Adipocyte (in vitro differentiated cells): ENCODE measurements at regions not wholly inside any gene's neighbourhood (a gene's known extent, or its start where the extent isn't known, plus 50 kb on each side); places are given as distances from the start of the nearest gene placed in this dataset.

Experiments used
- DNase-seq: peaks from one replicate; pipeline ENCODE4 v3.0.0-alpha.2; 2015; ENCODE audit warnings: low read depth
- H3K27me3 ChIP-seq: replicated peaks from 2 replicates; pipeline ENCODE4 v1.7.0; 2013; ENCODE audit warnings: mild to moderate bottlenecking, low read length, moderate library complexity; ENCODE audit not compliant: control insufficient read depth, insufficient read depth
- H3K36me3 ChIP-seq: 2 replicates; pipeline ENCODE4 v1.7.0; 2013; ENCODE audit warnings: low read length, mild to moderate bottlenecking, moderate library complexity; ENCODE audit not compliant: control insufficient read depth, insufficient read depth, severe bottlenecking
- H3K4me1 ChIP-seq: 2 replicates; pipeline ENCODE4 v1.7.0; 2013; ENCODE audit warnings: mild to moderate bottlenecking, low read length, moderate library complexity; ENCODE audit not compliant: control insufficient read depth, insufficient read depth
- H3K4me3 ChIP-seq: 2 replicates; pipeline ENCODE4 v1.7.0; 2013; ENCODE audit warnings: mild to moderate bottlenecking, low read length, moderate library complexity
- H3K9ac ChIP-seq: 2 replicates; pipeline ENCODE4 v1.7.0; 2013; ENCODE audit warnings: mild to moderate bottlenecking, low read length, moderate library complexity
- H3K9me3 ChIP-seq: 2 replicates; pipeline ENCODE4 v1.7.0; 2013; ENCODE audit warnings: mild to moderate bottlenecking, low read length, moderate library complexity; ENCODE audit not compliant: control insufficient read depth

DNA sequence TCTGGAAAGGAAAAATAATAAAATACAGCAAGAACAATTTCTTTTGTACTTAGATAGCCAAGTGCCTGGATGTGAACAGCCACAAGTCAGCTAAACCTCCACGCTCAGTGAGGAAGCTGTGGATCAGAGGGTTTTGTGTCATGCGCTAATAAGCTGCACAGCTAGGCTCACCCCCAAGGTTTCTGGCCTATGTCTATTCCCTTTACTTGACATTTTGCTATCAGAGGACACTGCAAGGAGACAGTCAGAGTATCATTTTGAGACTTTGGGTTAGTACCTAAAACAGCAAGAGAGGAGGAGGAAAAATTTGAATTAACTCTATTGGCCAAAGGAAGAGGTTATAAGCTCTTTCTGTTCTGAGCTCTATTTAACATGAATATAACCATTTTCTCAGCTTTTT is 139.3 kb downstream of the KCNJ2 start:
- Histone ChIP-seq H3K9ac (no peak overlapping the region), H3K27me3 (no peaks in the 10 kb centered on the region), H3K9me3 (peaks cover 4% of the 10 kb centered on the region), H3K36me3 (no peaks in the 10 kb centered on the region), H3K4me3 (no peak overlapping the region), H3K4me1 (peaks cover 16% of the 10 kb centered on the region)
- no peak for DNase-seq

GRCh38 chr17:70310221-70310672 is 140.9 kb downstream of the KCNJ2 start:
- Histone ChIP-seq H3K9me3 (no peaks in the 10 kb centered on the region), H3K9ac (no peak overlapping the region), H3K36me3 (no peaks in the 10 kb centered on the region), H3K4me1 (peaks cover 25% of the 10 kb centered on the region), H3K4me3 (no peak overlapping the region), H3K27me3 (no peaks in the 10 kb centered on the region)
- DNase-seq: no peak

DNA sequence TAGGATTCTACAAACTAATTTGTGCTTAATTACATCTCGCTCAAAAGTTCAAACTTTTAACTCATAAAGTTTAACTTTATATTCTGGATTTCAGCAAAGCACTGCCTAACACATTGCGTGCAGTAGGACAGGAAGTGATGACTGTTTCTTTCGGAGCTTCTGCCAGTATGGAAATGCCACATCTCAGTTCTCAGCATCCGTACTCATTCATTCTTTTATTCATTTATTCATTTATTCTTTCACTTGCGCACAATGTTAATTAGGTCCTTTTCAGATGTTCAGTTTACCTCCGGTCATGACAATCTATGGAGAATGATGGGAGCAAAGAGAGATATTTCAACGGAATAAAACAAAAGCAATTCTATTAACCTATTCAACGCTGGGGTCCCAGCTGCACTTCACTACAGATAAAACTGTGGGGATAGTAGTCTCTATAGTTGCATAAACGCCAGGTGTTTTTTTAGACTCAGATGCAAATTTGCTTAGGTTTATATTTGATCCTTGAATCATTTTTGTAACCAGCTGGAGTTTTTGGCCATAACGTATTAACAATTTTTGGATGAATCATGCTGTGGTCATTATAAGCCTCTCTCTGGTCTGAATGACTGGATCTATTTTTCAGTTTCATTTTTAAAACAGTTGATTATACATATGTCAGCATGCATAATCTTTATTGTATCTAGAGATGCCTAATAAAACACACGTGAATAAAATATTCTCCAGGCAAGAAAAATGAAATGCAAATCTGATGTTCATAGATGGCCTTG is 143.9 kb downstream of the KCNJ2 start:
- Histone ChIP-seq H3K4me1 (peaks cover 28% of the 10 kb centered on the region), H3K9ac (no peak overlapping the region), H3K9me3 (no peaks in the 10 kb centered on the region), H3K27me3 (no peaks in the 10 kb centered on the region), H3K4me3 (peak overlapping the region; percentile 54), H3K36me3 (no peaks in the 10 kb centered on the region)
- DNase-seq: no peak

- H3K36me3 ChIP-seq: no peaks in the 10 kb centered on the region
- peaks cover 28% of the 10 kb centered on the region for H3K4me1 ChIP-seq
- DNase-seq: no peak
- H3K4me3 ChIP-seq: no peak overlapping the region
- no peaks in the 10 kb centered on the region for H3K9me3 ChIP-seq
- no peak overlapping the region for H3K9ac ChIP-seq
- H3K27me3 ChIP-seq: no peaks in the 10 kb centered on the region
Measured at GRCh38 chr17:70314096-70314495, 144.8 kb downstream of the KCNJ2 start.

- H3K27me3 ChIP-seq: no peaks in the 10 kb centered on the region
- DNase-seq: no peak
- no peaks in the 10 kb centered on the region for H3K9me3 ChIP-seq
- H3K4me3 ChIP-seq: no peak overlapping the region
- peaks cover 28% of the 10 kb centered on the region for H3K4me1 ChIP-seq
- H3K9ac ChIP-seq: no peak overlapping the region
- H3K36me3 ChIP-seq: no peaks in the 10 kb centered on the region
Measured at GRCh38 chr17:70314506-70314905, 145.2 kb downstream of the KCNJ2 start.

DNA sequence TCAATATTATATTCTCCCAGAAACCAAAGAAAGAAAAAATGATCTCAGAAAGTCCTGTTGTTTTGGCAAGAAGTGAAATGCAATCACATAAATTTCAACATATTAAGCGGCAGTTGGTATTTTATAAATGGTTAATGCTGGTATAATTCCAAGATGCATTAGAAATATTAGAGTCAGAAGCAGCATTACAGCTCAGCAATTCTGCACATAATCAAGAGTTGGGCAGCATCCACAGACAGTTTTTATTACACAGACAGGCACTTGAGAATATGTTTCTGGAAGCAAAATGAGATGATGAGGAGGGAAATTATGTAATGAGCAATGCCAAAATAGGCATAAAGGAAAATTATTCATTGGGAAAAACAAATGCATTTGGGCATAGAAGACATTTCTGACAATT is 148.1 kb downstream of the KCNJ2 start:
- peak overlapping the region; percentile 45 for H3K9ac ChIP-seq
- H3K9me3 ChIP-seq: no peaks in the 10 kb centered on the region
- no peaks in the 10 kb centered on the region for H3K27me3 ChIP-seq
- no peaks in the 10 kb centered on the region for H3K36me3 ChIP-seq
- H3K4me1 ChIP-seq: peaks cover 44% of the 10 kb centered on the region
- H3K4me3 ChIP-seq: no peak overlapping the region
- DNase-seq: no peak

GRCh38 chr17:70318051-70318450 is 148.7 kb downstream of the KCNJ2 start:
- H3K36me3 ChIP-seq: no peaks in the 10 kb centered on the region
- no peak for DNase-seq
- H3K4me3 ChIP-seq: no peak overlapping the region
- H3K9me3 ChIP-seq: no peaks in the 10 kb centered on the region
- no peaks in the 10 kb centered on the region for H3K27me3 ChIP-seq
- no peak overlapping the region for H3K9ac ChIP-seq
- peaks cover 43% of the 10 kb centered on the region for H3K4me1 ChIP-seq

GRCh38 chr17:70319516-70319915 is 150.2 kb downstream of the KCNJ2 start:
- no peaks in the 10 kb centered on the region for H3K27me3 ChIP-seq
- H3K9me3 ChIP-seq: no peaks in the 10 kb centered on the region
- peaks cover 29% of the 10 kb centered on the region for H3K4me1 ChIP-seq
- no peak overlapping the region for H3K9ac ChIP-seq
- no peak overlapping the region for H3K4me3 ChIP-seq
- DNase-seq: no peak
- no peaks in the 10 kb centered on the region for H3K36me3 ChIP-seq

DNA sequence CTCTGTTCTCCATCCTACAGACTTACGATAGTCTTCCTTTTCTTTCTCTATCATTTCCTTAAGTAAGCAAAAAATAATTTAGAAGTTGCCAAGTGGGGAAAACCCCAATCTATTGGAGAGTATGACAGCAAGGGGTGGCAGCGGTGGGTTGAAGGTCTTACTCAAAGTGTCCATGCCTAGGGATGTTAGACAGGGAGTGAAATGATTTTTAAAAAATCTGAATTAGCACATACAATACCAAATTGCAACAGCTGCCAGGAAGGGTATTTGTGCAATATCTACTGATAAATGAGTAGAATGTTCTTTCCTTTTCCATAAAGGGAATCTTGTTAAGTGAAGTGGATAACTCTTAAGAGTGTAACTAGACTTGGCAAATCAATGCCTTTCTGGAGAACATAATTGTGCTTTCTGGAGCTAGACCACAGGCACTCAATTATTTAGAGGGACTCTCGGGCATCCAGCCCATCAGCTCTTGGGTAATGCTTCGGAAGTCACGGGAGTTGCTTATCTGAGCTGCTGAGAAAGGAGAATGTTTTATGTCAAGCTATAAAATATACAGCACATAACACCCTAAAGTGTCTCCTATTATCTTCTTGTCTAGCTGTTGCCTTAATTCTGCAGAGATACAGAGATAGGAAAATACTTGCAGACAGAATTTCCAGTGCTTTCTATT is 151.5 kb downstream of the KCNJ2 start:
- no peaks in the 10 kb centered on the region for H3K27me3 ChIP-seq
- no peak overlapping the region for H3K9ac ChIP-seq
- peaks cover 27% of the 10 kb centered on the region for H3K4me1 ChIP-seq
- H3K4me3 ChIP-seq: peak overlapping the region; percentile 47
- no peaks in the 10 kb centered on the region for H3K36me3 ChIP-seq
- H3K9me3 ChIP-seq: no peaks in the 10 kb centered on the region
- DNase-seq: no peak

- no peaks in the 10 kb centered on the region for H3K9me3 ChIP-seq
- peaks cover 27% of the 10 kb centered on the region for H3K4me1 ChIP-seq
- no peaks in the 10 kb centered on the region for H3K27me3 ChIP-seq
- H3K4me3 ChIP-seq: peak overlapping the region; percentile 17
- H3K9ac ChIP-seq: no peak overlapping the region
- no peak for DNase-seq
- no peaks in the 10 kb centered on the region for H3K36me3 ChIP-seq
Measured at GRCh38 chr17:70321352-70321751, 152.0 kb downstream of the KCNJ2 start.

- Histone ChIP-seq H3K9ac (no peak overlapping the region), H3K36me3 (no peaks in the 10 kb centered on the region), H3K9me3 (no peaks in the 10 kb centered on the region), H3K4me1 (peaks cover 16% of the 10 kb centered on the region), H3K27me3 (no peaks in the 10 kb centered on the region), H3K4me3 (no peak overlapping the region)
- no peak for DNase-seq
Measured at GRCh38 chr17:70323269-70323668, 153.9 kb downstream of the KCNJ2 start.
